Erythroblast (primary cell): ENCODE measurements at regions not wholly inside any gene's neighbourhood (a gene's known extent, or its start where the extent isn't known, plus 50 kb on each side); places are given as distances from the start of the nearest gene placed in this dataset.
"Not testable (repeated sequence)": the region's sequence is repeated elsewhere in the genome, so short reads cannot be mapped to it uniquely, and the experiment has no call there.

Experiments
- GATA1 ChIP-seq: IDR thresholded peaks from 2 replicates; pipeline ENCODE4 v1.6.1; 2011; ENCODE audit warnings: low read depth, mild to moderate bottlenecking, control low read depth, low read length, moderate library complexity
- POLR2A ChIP-seq: IDR thresholded peaks from 2 replicates; pipeline ENCODE4 v1.6.1; 2011; ENCODE audit warnings: mild to moderate bottlenecking, low read length

GRCh38 chr2:188034102-188034501 is 257.6 kb upstream of the GULP1 start:
- TF ChIP-seq POLR2A, GATA1: not testable (repeated sequence)
